GM19239 (cell line): ENCODE measurements at regions not wholly inside any gene's neighbourhood (a gene's known extent, or its start where the extent isn't known, plus 50 kb on each side); places are given as distances from the start of the nearest gene placed in this dataset.

Experiments used
- DNase-seq: peaks from one replicate; pipeline ENCODE4 v3.0.0; 2011; ENCODE audit warnings: low spot score; ENCODE audit not compliant: insufficient read length
- FAIRE-seq: peaks from 2 replicates; lab custom pipeline; 2011; peaks lifted over from hg19 to GRCh38; lab: Jason Lieb, UNC

DNA sequence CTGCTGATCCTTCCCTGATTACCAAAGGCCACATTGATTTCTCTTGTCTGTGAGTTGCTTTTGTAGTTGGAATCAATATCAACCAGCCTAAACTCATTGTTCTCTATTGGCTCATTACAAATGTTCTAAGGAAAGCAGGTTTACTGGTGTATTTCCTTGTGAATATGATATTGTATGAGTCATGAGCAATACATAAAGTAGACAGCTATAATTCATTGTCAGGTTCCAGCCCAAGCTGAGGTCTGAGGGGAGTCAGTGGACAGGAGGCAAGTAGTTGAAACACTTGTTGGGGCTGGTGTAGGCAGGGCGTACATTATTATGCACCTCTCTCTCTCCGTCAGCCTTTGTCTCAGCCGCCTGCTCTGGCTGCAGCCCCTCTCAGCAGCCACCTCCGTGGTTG lies 451.7 kb downstream of the IPMK start:
- FAIRE-seq (no peak), DNase-seq (no peak)

- DNase-seq (no peak), FAIRE-seq (no peak)
These were observed 457.7 kb downstream of the IPMK start for GRCh38 chr10:57809961-57810360.

DNA sequence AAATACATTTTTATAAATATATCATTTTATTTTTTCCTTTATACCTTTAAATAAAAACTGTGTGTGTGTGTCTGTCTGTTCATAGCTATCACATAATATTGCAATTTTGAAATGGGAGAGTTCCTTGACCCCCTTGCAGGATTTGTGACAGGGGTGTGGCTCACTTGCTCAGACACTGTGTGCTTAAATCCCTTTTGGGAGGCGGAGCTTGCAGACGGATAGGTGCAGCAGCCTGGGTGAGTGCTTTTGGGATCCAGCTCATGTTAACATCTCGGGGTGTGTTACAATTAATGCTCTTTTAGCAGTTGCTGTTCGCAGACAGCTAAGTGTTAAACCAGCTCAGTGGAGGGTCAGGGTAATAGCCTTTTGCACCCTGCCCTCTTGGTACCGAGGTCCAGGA lies 459.8 kb downstream of the IPMK start:
- FAIRE-seq, result no peak
- DNase-seq, result no peak

- DNase-seq (no peak), FAIRE-seq (no peak)
These were observed 461.0 kb downstream of the IPMK start for GRCh38 chr10:57806675-57807074.

DNA sequence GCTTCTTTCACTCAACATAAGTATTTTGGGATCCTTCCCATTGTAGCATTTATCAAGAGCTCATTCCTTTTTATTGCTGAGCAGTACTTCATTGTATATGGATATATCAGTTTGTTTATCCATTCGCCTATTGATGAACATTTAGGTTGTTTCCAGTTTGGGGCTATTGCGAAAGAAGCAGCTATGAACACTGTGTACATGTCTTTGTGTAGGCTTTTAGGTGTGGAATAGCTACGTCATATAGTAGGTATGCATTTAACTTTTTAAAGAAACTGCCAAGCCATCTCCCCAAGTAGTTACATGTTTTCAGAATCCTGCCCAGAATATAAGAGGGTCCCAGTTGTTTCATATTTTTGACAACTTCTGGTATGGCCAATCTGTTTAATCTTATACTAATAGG lies 468.1 kb downstream of the IPMK start:
- DNase-seq (no peak), FAIRE-seq (no peak)

- FAIRE-seq (no peak), DNase-seq (no peak)
These were observed 468.9 kb downstream of the IPMK start for GRCh38 chr10:57798830-57799229.

DNA sequence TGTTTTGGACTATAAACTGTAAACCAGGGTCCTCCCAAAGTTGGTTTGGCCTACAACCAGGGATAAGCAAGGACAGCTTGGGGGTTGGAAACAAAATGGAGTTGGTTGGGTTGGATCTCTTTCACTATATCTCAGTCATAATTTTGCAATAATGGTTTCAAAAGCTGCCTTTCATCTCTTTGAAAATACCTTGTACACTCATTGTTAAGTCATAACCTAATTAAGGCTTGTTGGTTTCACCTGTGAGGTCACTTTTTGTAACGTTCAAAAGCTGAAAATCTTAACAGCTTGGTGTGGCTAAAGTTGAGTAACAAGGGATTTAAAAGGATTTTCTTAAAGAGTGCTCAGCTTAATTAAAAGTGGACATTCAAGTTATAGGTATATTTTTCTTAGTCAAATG lies 476.1 kb downstream of the IPMK start:
- no peak for FAIRE-seq
- no peak for DNase-seq

DNA sequence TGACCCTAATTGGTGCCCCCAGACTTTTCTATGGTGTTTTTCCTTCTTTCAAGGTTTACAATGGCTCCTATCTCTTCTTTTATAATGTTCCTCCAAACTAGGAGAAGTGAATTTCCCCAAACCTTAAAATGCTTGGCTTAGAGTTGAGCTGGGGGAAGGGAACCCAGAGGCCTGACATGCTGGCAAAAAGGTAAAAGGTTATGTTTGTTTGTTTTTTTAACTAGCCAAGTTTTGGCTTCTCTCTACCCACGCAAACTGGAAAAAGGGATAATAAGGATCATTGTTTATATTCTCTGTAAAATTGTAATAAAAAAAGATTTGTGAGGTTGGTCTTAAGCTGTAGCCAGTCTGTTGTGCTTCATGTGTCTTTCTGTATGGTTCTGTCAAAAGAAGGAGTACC lies 477.0 kb downstream of the IPMK start:
- FAIRE-seq (no peak), DNase-seq (no peak)

DNA sequence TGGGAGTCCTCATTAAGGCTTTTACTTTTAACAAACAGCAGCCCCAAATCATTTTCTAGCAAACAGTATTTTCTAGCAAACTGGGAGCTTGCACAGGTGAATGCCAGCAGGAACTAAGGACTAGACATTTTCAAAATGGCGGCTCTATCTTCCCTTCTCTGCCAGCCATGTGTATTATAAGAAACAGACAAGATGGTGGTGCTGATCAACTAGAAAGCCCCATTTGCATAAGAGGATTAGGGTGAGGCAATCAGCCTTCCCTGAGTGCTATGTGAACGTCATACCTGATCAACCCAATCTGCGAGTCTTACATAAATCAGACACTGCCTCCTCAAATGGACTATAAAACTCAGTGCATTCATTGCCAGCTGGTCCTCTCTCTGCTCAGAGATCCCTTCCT lies 479.6 kb downstream of the IPMK start:
- no peak for DNase-seq
- no peak for FAIRE-seq

GRCh38 chr10:57786850-57787750 lies 480.6 kb downstream of the IPMK start:
- FAIRE-seq, result no peak

DNA sequence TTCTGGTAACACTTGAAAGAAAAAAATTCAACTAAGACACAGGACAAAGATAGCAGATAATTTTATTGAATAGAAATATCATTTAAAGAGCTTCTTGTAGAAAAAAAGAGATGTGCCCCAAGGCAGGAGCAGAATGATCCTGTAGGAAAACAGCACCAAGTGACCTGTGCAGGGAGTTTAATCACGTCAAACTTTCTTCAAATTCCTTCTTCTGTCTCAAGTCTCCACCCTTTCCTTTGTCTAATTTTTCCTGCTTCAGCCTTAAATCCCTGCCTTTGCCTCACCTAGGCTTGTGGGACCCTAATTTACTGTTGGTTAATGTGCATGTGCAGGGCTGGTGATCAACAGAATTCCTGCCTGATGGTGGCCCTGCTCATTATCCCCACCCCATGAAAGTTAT lies 481.4 kb downstream of the IPMK start:
- DNase-seq (no peak), FAIRE-seq (no peak)

More at GRCh38 chr10:57786850-57787750, 480.6 kb downstream of the IPMK start:
- no peak for DNase-seq

GRCh38 chr10:57785546-57785945 lies 482.1 kb downstream of the IPMK start:
- DNase-seq, result no peak
- no peak for FAIRE-seq

DNA sequence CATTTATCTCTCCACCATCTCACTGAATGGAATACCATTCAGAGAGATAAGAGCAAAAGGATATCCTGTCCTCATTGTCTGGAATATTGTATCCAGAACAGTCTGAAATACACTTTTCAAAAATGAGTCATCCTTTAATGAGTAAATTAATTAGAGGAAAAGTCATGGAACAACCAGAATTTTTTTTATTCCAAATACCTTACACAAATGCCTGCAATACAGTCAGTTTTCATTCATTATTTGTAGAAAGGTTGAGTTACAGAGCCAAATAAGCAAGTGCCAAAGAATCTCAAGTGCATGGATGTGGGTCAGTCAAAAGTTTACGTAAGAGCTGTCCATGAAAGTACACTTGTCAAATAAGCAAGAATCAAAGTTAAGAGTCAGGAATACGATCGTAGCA lies 482.6 kb downstream of the IPMK start:
- FAIRE-seq (no peak), DNase-seq (no peak)

GRCh38 chr10:57776688-57777432 lies 490.8 kb downstream of the IPMK start:
- FAIRE-seq (no peak), DNase-seq (no peak)

DNA sequence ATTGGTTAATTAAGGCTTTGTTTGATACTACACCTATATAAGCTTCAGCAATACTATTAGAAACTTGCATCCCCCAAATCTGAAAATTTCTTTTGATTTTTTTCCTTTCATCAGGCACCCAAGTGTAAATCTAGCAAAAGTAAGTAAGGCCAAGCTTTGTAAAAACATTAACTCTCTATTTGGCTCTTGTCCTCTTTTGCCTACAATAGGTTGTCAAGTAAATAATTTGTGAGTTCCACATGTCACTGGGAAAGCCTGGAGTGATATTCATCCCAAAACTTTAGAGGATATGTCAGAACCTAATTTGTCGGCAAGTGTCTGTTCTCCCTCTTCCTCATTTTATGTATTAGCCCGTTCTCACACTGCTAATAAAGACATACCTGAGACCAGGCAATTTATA lies 492.4 kb downstream of the IPMK start:
- FAIRE-seq (no peak), DNase-seq (no peak)

DNA sequence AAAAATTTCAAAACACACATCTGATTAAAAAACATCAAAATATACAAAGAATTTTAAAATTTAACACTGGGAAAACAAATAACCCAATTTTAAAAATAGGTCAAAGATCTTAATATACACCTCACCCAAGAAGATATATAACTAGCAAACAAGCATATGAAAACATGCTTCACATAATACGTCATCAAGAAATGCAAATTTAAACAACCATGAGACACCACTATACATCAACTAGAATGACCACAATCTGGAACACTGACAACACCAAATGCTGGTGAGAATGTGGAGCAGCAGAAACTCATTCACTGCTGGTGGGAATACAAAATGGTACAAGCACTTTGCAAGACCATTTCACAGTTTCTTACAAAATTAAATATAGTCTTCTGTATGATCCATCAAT lies 498.4 kb downstream of the IPMK start:
- no peak for FAIRE-seq

DNA sequence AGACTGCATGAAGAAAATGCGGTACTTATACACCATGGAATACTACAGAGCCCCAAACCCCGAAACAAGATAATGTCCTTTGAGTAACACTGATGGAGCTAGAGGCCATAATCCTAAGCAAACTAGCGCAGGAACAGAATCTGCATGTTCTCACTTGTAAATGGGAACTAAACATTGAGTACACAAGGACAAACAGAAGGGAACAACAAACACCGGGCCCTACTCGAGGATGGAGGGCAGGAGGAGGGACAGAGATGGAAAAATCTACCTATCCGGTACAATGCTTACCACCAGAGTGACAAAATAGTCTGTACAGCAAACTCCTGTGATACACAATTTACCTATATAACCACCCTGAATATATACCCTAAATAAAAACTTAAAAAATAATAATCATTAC lies 507.9 kb downstream of the IPMK start:
- DNase-seq, result no peak
- FAIRE-seq, result no peak

More for the DNA sequence above, 498.4 kb downstream of the IPMK start:
- no peak for DNase-seq

DNA sequence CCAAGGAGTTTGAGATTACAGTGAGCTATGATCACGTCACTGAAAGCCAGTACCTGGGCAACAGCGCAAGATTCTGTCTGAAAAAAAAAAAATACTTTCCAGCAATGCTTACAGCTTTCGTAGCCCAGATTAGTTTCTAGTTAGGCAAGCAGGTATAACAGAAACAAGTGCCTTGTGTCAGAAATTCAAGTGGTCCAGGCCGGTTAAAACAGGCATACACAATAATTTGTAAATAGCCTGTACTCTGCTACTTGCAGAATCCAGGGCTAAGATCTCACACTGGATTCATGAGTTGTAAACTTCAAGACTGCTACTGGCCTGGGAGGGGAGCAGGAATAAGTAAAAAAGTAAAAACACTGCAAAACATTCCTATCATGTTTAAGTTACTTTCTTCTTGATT lies 512.9 kb downstream of the IPMK start:
- DNase-seq, result no peak
- no peak for FAIRE-seq

DNA sequence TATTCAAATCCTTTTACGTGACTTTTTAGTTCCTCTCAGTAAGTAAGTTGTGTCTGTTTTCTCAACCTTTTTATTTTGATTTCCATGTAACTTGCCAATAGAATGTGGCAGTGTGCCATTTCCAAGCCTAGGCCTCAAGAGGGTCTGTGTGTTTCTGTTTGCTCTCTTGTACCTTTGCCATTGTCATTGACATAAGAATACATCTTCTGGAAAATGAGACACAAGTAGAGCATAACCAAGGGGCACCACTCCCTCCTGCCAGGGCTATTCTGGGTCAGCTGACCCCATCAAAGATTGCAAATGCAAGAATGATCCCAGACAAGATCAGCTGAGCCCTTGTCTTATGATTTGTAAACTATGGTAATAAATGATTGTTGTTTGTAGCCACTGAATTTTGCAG lies 524.0 kb downstream of the IPMK start:
- DNase-seq, result no peak
- no peak for FAIRE-seq

DNA sequence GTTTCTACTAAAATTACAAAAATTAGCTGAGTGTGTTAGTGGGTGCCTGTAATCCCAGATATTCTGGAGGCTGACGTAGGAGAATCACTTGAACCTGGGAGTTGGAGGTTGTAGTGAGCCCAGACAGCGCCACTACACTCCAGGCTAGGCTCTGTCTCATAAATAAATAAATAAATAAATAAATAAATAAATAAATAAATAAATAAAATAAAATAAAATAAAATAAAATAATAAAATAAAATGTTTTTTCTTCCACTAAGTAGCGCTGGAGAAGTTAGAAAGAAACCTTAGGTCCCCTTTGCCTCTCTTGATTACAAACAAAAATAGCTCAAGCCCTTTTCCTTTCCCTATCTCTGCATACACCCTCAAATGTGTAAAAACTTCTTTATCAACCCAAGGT lies 525.9 kb downstream of the IPMK start:
- no peak for FAIRE-seq
- no peak for DNase-seq

DNA sequence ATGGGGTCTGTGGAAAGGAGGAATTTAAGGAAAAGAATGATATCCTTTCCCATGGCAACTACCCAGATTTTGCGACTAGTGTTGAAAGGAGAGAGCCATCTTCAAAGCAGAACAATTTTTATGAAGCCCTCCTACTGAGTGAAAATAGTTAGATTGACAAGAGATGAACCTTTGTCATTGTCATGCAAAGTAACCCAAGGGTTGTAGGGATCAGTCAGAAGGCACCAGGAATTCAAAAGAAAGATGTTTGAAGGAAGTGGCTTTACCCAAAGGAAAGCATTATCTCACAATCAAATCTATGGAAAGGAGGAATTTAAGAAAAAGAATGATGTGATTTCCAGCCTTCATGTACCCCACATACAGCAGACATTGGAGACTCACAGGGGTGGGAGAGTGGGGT lies 544.4 kb downstream of the IPMK start:
- FAIRE-seq (no peak), DNase-seq (no peak)

- FAIRE-seq (no peak), DNase-seq (no peak)
These were observed 550.8 kb downstream of the IPMK start for GRCh38 chr10:57716884-57717283.
